ENCODE measurements at regions not wholly inside any gene's neighbourhood (a gene's known extent, or its start where the extent isn't known, plus 50 kb on each side); places are given as distances from the start of the nearest gene placed in this dataset.

- Mint-ChIP-seq H3K27me3 (ENCODE audit: unreplicated experiment) (no peaks in the 10 kb centered on the region), H3K4me1 (ENCODE audit: unreplicated experiment) (no peaks in the 10 kb centered on the region), H3K36me3 (ENCODE audit: low read depth, unreplicated experiment) (no peaks in the 10 kb centered on the region), H3K9me3 (ENCODE audit: unreplicated experiment) (no peaks in the 10 kb centered on the region), H3K4me3 (ENCODE audit: unreplicated experiment) (no peak overlapping the region), H3K27ac (ENCODE audit: unreplicated experiment) (no peak overlapping the region)
- TF ChIP-seq, protein P1, sequence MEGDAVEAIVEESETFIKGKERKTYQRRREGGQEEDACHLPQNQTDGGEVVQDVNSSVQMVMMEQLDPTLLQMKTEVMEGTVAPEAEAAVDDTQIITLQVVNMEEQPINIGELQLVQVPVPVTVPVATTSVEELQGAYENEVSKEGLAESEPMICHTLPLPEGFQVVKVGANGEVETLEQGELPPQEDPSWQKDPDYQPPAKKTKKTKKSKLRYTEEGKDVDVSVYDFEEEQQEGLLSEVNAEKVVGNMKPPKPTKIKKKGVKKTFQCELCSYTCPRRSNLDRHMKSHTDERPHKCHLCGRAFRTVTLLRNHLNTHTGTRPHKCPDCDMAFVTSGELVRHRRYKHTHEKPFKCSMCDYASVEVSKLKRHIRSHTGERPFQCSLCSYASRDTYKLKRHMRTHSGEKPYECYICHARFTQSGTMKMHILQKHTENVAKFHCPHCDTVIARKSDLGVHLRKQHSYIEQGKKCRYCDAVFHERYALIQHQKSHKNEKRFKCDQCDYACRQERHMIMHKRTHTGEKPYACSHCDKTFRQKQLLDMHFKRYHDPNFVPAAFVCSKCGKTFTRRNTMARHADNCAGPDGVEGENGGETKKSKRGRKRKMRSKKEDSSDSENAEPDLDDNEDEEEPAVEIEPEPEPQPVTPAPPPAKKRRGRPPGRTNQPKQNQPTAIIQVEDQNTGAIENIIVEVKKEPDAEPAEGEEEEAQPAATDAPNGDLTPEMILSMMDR (IDR thresholded peaks at IDR 0.05; ENCODE audit: unreplicated experiment): no peak
- DNase-seq (ENCODE audit: low spot score): no peak
These were observed 248.9 kb downstream of the PIK3R1 start for GRCh38 chr5:68464424-68464823.

- TF ChIP-seq, protein P1 (IDR thresholded peaks at IDR 0.05; ENCODE audit: unreplicated experiment): no peak
- Mint-ChIP-seq H3K4me3 (ENCODE audit: unreplicated experiment) (no peak overlapping the region), H3K36me3 (ENCODE audit: low read depth, unreplicated experiment) (no peaks in the 10 kb centered on the region), H3K27ac (ENCODE audit: unreplicated experiment) (no peak overlapping the region), H3K9me3 (ENCODE audit: unreplicated experiment) (no peaks in the 10 kb centered on the region), H3K27me3 (ENCODE audit: unreplicated experiment) (no peaks in the 10 kb centered on the region), H3K4me1 (ENCODE audit: unreplicated experiment) (no peaks in the 10 kb centered on the region)
- no peak for DNase-seq (ENCODE audit: low spot score)
These were observed 249.6 kb downstream of the PIK3R1 start for GRCh38 chr5:68465133-68465532.

DNA sequence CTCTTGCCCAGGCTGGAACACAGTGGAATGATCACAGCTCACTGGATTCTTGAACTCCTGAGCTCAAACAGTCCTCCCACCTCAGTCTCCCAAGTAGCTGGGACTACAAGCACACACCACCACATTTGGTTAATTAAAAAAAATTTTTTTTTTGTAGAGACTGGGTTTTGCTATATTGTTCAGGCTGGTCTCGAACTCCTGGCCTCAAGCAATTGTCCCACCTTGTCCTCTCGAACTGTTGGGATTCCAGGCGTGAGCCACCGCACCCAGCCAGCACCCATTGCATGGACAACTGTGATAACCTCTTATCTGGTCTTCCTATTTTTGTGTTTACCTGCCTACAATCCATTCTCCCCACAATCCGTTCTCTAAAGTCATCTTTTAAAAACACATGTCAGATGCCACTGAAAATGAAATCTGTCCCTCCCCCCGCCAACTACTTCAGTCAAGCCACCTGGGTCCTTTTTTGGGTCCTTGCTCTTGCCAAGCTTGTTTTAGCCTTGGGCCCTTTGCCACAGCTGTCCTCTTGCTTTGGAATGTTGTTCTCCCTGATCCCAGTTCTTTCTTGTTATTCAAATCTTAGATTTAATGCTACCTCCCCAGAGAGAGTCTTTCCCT is 250.5 kb downstream of the PIK3R1 start:
- H3K36me3 Mint-ChIP-seq (ENCODE audit: low read depth, unreplicated experiment): no peaks in the 10 kb centered on the region
- H3K9me3 Mint-ChIP-seq (ENCODE audit: unreplicated experiment): no peaks in the 10 kb centered on the region
- no peak overlapping the region for H3K4me3 Mint-ChIP-seq (ENCODE audit: unreplicated experiment)
- no peaks in the 10 kb centered on the region for H3K27me3 Mint-ChIP-seq (ENCODE audit: unreplicated experiment)
- no peak overlapping the region for H3K27ac Mint-ChIP-seq (ENCODE audit: unreplicated experiment)
- TF ChIP-seq, protein P1 (IDR thresholded peaks at IDR 0.05; ENCODE audit: unreplicated experiment): no peak
- no peaks in the 10 kb centered on the region for H3K4me1 Mint-ChIP-seq (ENCODE audit: unreplicated experiment)
- DNase-seq (ENCODE audit: low spot score): no peak

GRCh38 chr5:68467208-68467607 is 251.7 kb downstream of the PIK3R1 start:
- TF ChIP-seq, protein P1 (IDR thresholded peaks at IDR 0.05; ENCODE audit: unreplicated experiment): no peak
- no peaks in the 10 kb centered on the region for H3K36me3 Mint-ChIP-seq (ENCODE audit: low read depth, unreplicated experiment)
- no peaks in the 10 kb centered on the region for H3K27me3 Mint-ChIP-seq (ENCODE audit: unreplicated experiment)
- no peaks in the 10 kb centered on the region for H3K4me1 Mint-ChIP-seq (ENCODE audit: unreplicated experiment)
- no peak overlapping the region for H3K4me3 Mint-ChIP-seq (ENCODE audit: unreplicated experiment)
- no peak for DNase-seq (ENCODE audit: low spot score)
- no peak overlapping the region for H3K27ac Mint-ChIP-seq (ENCODE audit: unreplicated experiment)
- no peaks in the 10 kb centered on the region for H3K9me3 Mint-ChIP-seq (ENCODE audit: unreplicated experiment)

- DNase-seq (ENCODE audit: low spot score): no peak
- Mint-ChIP-seq H3K9me3 (ENCODE audit: unreplicated experiment) (no peaks in the 10 kb centered on the region), H3K27me3 (ENCODE audit: unreplicated experiment) (no peaks in the 10 kb centered on the region), H3K4me3 (ENCODE audit: unreplicated experiment) (no peak overlapping the region), H3K27ac (ENCODE audit: unreplicated experiment) (no peak overlapping the region), H3K36me3 (ENCODE audit: low read depth, unreplicated experiment) (no peaks in the 10 kb centered on the region), H3K4me1 (ENCODE audit: unreplicated experiment) (no peaks in the 10 kb centered on the region)
- TF ChIP-seq, protein P1 (IDR thresholded peaks at IDR 0.05; ENCODE audit: unreplicated experiment): no peak
These were observed 252.2 kb downstream of the PIK3R1 start for GRCh38 chr5:68467794-68468193.
